Activated CD8-positive, alpha-beta memory T cell treated with anti-CD3 and anti-CD28 coated beads, Interleukin-2, amount 50 U/mL, for 1 hour (primary cell): ENCODE measurements at regions not wholly inside any gene's neighbourhood (a gene's known extent, or its start where the extent isn't known, plus 50 kb on each side); places are given as distances from the start of the nearest gene placed in this dataset.

Experiments
- DNase-seq: peaks from one replicate; pipeline ENCODE4 v3.0.0-alpha.2; 2020; ENCODE audit errors: extremely low read depth

- DNase-seq: no peak
These were observed 592.7 kb downstream of the TNS3 start for GRCh38 chr7:46989247-46989646.

GRCh38 chr7:46982928-46983327, 599.0 kb downstream of the TNS3 start:
- DNase-seq: no peak

GRCh38 chr7:46979439-46979838, 602.5 kb downstream of the TNS3 start:
- DNase-seq: no peak

GRCh38 chr7:46975493-46975892, 606.4 kb downstream of the TNS3 start:
- no peak for DNase-seq

GRCh38 chr7:46972205-46972604, 609.7 kb downstream of the TNS3 start:
- DNase-seq: no peak

- no peak for DNase-seq
These were observed 611.4 kb downstream of the TNS3 start for GRCh38 chr7:46970476-46970875.

- no peak for DNase-seq
These were observed 611.8 kb downstream of the TNS3 start for GRCh38 chr7:46970131-46970430.

- no peak for DNase-seq
These were observed 612.4 kb downstream of the TNS3 start for GRCh38 chr7:46969303-46970130.

- DNase-seq: no peak
These were observed 613.9 kb downstream of the TNS3 start for GRCh38 chr7:46968003-46968402.

- DNase-seq: no peak
These were observed 618.2 kb downstream of the TNS3 start for GRCh38 chr7:46963719-46964118.

- no peak for DNase-seq
These were observed 620.9 kb downstream of the TNS3 start for GRCh38 chr7:46960970-46961369.

GRCh38 chr7:46957195-46957594, 624.7 kb downstream of the TNS3 start:
- no peak for DNase-seq

- no peak for DNase-seq
These were observed 626.4 kb downstream of the TNS3 start for GRCh38 chr7:46955531-46955930.

- DNase-seq: no peak
These were observed 627.7 kb downstream of the TNS3 start for GRCh38 chr7:46954181-46954580.

- no peak for DNase-seq
These were observed 628.9 kb downstream of the TNS3 start for GRCh38 chr7:46953008-46953407.

- DNase-seq: no peak
These were observed 632.5 kb downstream of the TNS3 start for GRCh38 chr7:46949270-46949931.

- no peak for DNase-seq
These were observed 633.2 kb downstream of the TNS3 start for GRCh38 chr7:46948716-46949115.

- DNase-seq: no peak
These were observed 636.6 kb downstream of the TNS3 start for GRCh38 chr7:46945328-46945727.

- no peak for DNase-seq
These were observed 637.9 kb downstream of the TNS3 start for GRCh38 chr7:46943996-46944395.

GRCh38 chr7:46942574-46942973, 639.3 kb downstream of the TNS3 start:
- no peak for DNase-seq

- no peak for DNase-seq
These were observed 641.7 kb downstream of the TNS3 start for GRCh38 chr7:46940178-46940577.

- DNase-seq: no peak
These were observed 642.4 kb downstream of the TNS3 start for GRCh38 chr7:46939558-46939957.

GRCh38 chr7:46939089-46939488, 642.8 kb downstream of the TNS3 start:
- DNase-seq: no peak

GRCh38 chr7:46937826-46938225, 644.1 kb downstream of the TNS3 start:
- DNase-seq: no peak
